Loucy (cell line): ENCODE measurements at regions not wholly inside any gene's neighbourhood (a gene's known extent, or its start where the extent isn't known, plus 50 kb on each side); places are given as distances from the start of the nearest gene placed in this dataset.
A peak's percentile ranks its signal among the peaks of the same experiment; 100 is the strongest.

ENCODE experiments used
- H2AFZ ChIP-seq: fragments of 200-600 bp; sonication (generic); 2 replicates; pipeline ENCODE4 v1.6.0; 2016; ENCODE audit warnings: antibody characterized with exemption, mild to moderate bottlenecking, low read length, moderate library complexity
- H3F3A ChIP-seq: fragments of 200-600 bp; 2 replicates; pipeline ENCODE4 v1.6.0; 2016; ENCODE audit warnings: antibody characterized with exemption, low read depth, mild to moderate bottlenecking
- H3K27me3 ChIP-seq: fragments of 200-600 bp; sonication (generic); 2 replicates; pipeline ENCODE4 v1.6.1; 2014; ENCODE audit warnings: low read length, mild to moderate bottlenecking; ENCODE audit not compliant: insufficient read depth, poor library complexity, severe bottlenecking
- H3K36me3 ChIP-seq: fragments of 200-600 bp; sonication (generic); 2 replicates; pipeline ENCODE4 v1.6.1; 2016; ENCODE audit warnings: low read length; ENCODE audit not compliant: insufficient read depth
- H3K4me1 ChIP-seq: fragments of 200-600 bp; sonication (generic); 2 replicates; pipeline ENCODE4 v1.5.1; 2014; ENCODE audit warnings: low read length, mild to moderate bottlenecking; ENCODE audit not compliant: insufficient read depth, poor library complexity, severe bottlenecking
- H3K4me2 ChIP-seq: fragments of 200-600 bp; sonication (generic); 2 replicates; pipeline ENCODE4 v1.6.0; 2014; ENCODE audit warnings: antibody characterized with exemption, low read length, low read depth, mild to moderate bottlenecking; ENCODE audit not compliant: poor library complexity, severe bottlenecking
- H3K4me3 ChIP-seq: fragments of 200-600 bp; sonication (generic); 2 replicates; pipeline ENCODE4 v1.5.1; 2014; ENCODE audit warnings: low read length, mild to moderate bottlenecking, mixed read lengths; ENCODE audit not compliant: poor library complexity, severe bottlenecking
- H3K79me2 ChIP-seq: fragments of 200-600 bp; sonication (generic); 2 replicates; pipeline ENCODE4 v1.6.1; 2014; ENCODE audit warnings: low read length; ENCODE audit not compliant: insufficient read depth
- H3K9ac ChIP-seq: fragments of 200-600 bp; sonication (generic); 2 replicates; pipeline ENCODE4 v1.6.0; 2014; ENCODE audit warnings: mild to moderate bottlenecking, low read depth, low read length, moderate library complexity; ENCODE audit not compliant: poor library complexity, severe bottlenecking
- H3K9me2 ChIP-seq: fragments of 200-600 bp; sonication (generic); replicated peaks from 2 replicates; pipeline ENCODE4 v1.6.1; 2016; ENCODE audit warnings: low read depth, low read length, mixed read lengths
- H3K9me3 ChIP-seq: fragments of 200-600 bp; sonication (generic); 2 replicates; pipeline ENCODE4 v1.6.1; 2014; ENCODE audit warnings: mild to moderate bottlenecking, antibody characterized with exemption, low read length, low read depth; ENCODE audit not compliant: insufficient read depth
- H4K20me1 ChIP-seq: fragments of 200-600 bp; sonication (generic); 2 replicates; pipeline ENCODE4 v1.6.0; 2014; ENCODE audit warnings: antibody characterized with exemption, low read length, mild to moderate bottlenecking; ENCODE audit not compliant: insufficient read depth, poor library complexity, severe bottlenecking
- CTCF ChIP-seq: fragments of 200-600 bp; sonication (generic); conservative IDR thresholded peaks from 2 replicates; pipeline ENCODE4 v1.5.1; 2014; ENCODE audit warnings: mild to moderate bottlenecking, antibody characterized with exemption, low read length
- EZH2phosphoT487 ChIP-seq: fragments of 200-600 bp; IDR thresholded peaks from 2 replicates; pipeline ENCODE4 v1.6.1; 2018; ENCODE audit warnings: antibody characterized with exemption, mild to moderate bottlenecking, moderate library complexity, borderline replicate concordance

GRCh38 chr10:89954787-89955566, 253.6 kb downstream of the KIF20B start:
- no peak overlapping the region for H3K9ac ChIP-seq
- no peaks in the 10 kb centered on the region for H3K27me3 ChIP-seq
- H3K4me3 ChIP-seq = no peak overlapping the region
- H3K4me1 ChIP-seq = no peaks in the 10 kb centered on the region
- H4K20me1 ChIP-seq = no peaks in the 10 kb centered on the region
- H3K9me2 ChIP-seq = no peaks in the 10 kb centered on the region
- H3F3A ChIP-seq = no peaks in the 10 kb centered on the region
- H3K36me3 ChIP-seq = no peaks in the 10 kb centered on the region
- no peak for TF ChIP-seq EZH2phosphoT487
- TF ChIP-seq CTCF = peak; percentile 65
- H3K9me3 ChIP-seq = no peaks in the 10 kb centered on the region
- H2AFZ ChIP-seq = no peak overlapping the region
- no peaks in the 10 kb centered on the region for H3K79me2 ChIP-seq
- H3K4me2 ChIP-seq = no peak overlapping the region

GRCh38 chr10:89959433-89960110, 258.2 kb downstream of the KIF20B start:
- TF ChIP-seq CTCF = no peak
- no peak for TF ChIP-seq EZH2phosphoT487
- Histone ChIP-seq H3F3A (no peaks in the 10 kb centered on the region), H3K4me1 (no peaks in the 10 kb centered on the region), H3K36me3 (no peaks in the 10 kb centered on the region), H3K4me2 (no peak overlapping the region), H4K20me1 (no peaks in the 10 kb centered on the region), H2AFZ (no peak overlapping the region), H3K9me2 (no peaks in the 10 kb centered on the region), H3K27me3 (no peaks in the 10 kb centered on the region), H3K4me3 (no peak overlapping the region), H3K79me2 (no peaks in the 10 kb centered on the region), H3K9ac (no peak overlapping the region), H3K9me3 (no peaks in the 10 kb centered on the region)

- Histone ChIP-seq H3F3A (no peaks in the 10 kb centered on the region), H3K9me3 (no peaks in the 10 kb centered on the region), H3K36me3 (no peaks in the 10 kb centered on the region), H3K4me1 (no peaks in the 10 kb centered on the region), H2AFZ (no peak overlapping the region), H3K4me2 (no peak overlapping the region), H3K9me2 (no peaks in the 10 kb centered on the region), H3K79me2 (no peaks in the 10 kb centered on the region), H3K9ac (no peak overlapping the region), H3K27me3 (no peaks in the 10 kb centered on the region), H4K20me1 (no peaks in the 10 kb centered on the region), H3K4me3 (no peak overlapping the region)
- TF ChIP-seq EZH2phosphoT487 (no peak), CTCF (no peak)
These were observed 262.2 kb downstream of the KIF20B start for GRCh38 chr10:89963451-89964102.
